Osteocyte (in vitro differentiated cells): ENCODE measurements at regions not wholly inside any gene's neighbourhood (a gene's known extent, or its start where the extent isn't known, plus 50 kb on each side); places are given as distances from the start of the nearest gene placed in this dataset.

ENCODE experiments used
- DNase-seq: peaks from one replicate; pipeline ENCODE4 v3.0.0; 2021; ENCODE audit warnings: mixed read lengths; ENCODE audit not compliant: unreplicated experiment; ENCODE audit errors: extremely low spot score
- H3K27ac Mint-ChIP-seq: one replicate; pipeline ENCODE4 v1.8.0; 2021; ENCODE audit warnings: mild to moderate bottlenecking, mixed read lengths; ENCODE audit not compliant: unreplicated experiment
- H3K27me3 Mint-ChIP-seq: one replicate; pipeline ENCODE4 v1.8.0; 2021; ENCODE audit warnings: mixed read lengths; ENCODE audit not compliant: unreplicated experiment
- H3K36me3 Mint-ChIP-seq: one replicate; pipeline ENCODE4 v1.8.0; 2021; ENCODE audit warnings: mixed read lengths; ENCODE audit not compliant: unreplicated experiment
- H3K4me1 Mint-ChIP-seq: one replicate; pipeline ENCODE4 v1.8.0; 2021; ENCODE audit warnings: mixed read lengths; ENCODE audit not compliant: unreplicated experiment
- H3K4me3 Mint-ChIP-seq: one replicate; pipeline ENCODE4 v1.8.0; 2021; ENCODE audit warnings: mild to moderate bottlenecking, moderate library complexity, mixed read lengths; ENCODE audit not compliant: unreplicated experiment
- H3K9me3 Mint-ChIP-seq: one replicate; pipeline ENCODE4 v1.8.0; 2021; ENCODE audit warnings: mixed read lengths; ENCODE audit not compliant: unreplicated experiment
- CTCF ChIP-seq: fragments of 200-600 bp; sonication (generic); IDR thresholded peaks from 2 replicates; pipeline ENCODE4 v1.5.0; 2021; ENCODE audit warnings: antibody characterized with exemption, mild to moderate bottlenecking, moderate library complexity

- DNase-seq = no peak
- no peaks in the 10 kb centered on the region for H3K4me1 Mint-ChIP-seq
- no peak for TF ChIP-seq CTCF
- H3K9me3 Mint-ChIP-seq = peaks cover 4% of the 10 kb centered on the region
- H3K27me3 Mint-ChIP-seq = peaks cover 3% of the 10 kb centered on the region
- no peak overlapping the region for H3K4me3 Mint-ChIP-seq
- H3K36me3 Mint-ChIP-seq = no peaks in the 10 kb centered on the region
- no peak overlapping the region for H3K27ac Mint-ChIP-seq
These were observed 512.6 kb upstream of the ZFHX3 start for GRCh38 chr16:73560497-73560896.

GRCh38 chr16:73558219-73558618 lies 510.3 kb upstream of the ZFHX3 start:
- Mint-ChIP-seq H3K9me3 (peaks cover 4% of the 10 kb centered on the region), H3K36me3 (no peaks in the 10 kb centered on the region), H3K27me3 (peaks cover 7% of the 10 kb centered on the region), H3K27ac (no peak overlapping the region), H3K4me1 (no peaks in the 10 kb centered on the region), H3K4me3 (no peak overlapping the region)
- no peak for DNase-seq
- no peak for TF ChIP-seq CTCF

- no peak overlapping the region for H3K4me3 Mint-ChIP-seq
- H3K27ac Mint-ChIP-seq = no peak overlapping the region
- H3K27me3 Mint-ChIP-seq = peaks cover 34% of the 10 kb centered on the region
- TF ChIP-seq CTCF = no peak
- peaks cover 3% of the 10 kb centered on the region for H3K36me3 Mint-ChIP-seq
- peaks cover 4% of the 10 kb centered on the region for H3K9me3 Mint-ChIP-seq
- DNase-seq = no peak
- no peaks in the 10 kb centered on the region for H3K4me1 Mint-ChIP-seq
These were observed 506.2 kb upstream of the ZFHX3 start for GRCh38 chr16:73553941-73554660.

GRCh38 chr16:73549984-73550631 lies 502.2 kb upstream of the ZFHX3 start:
- TF ChIP-seq CTCF = no peak
- Mint-ChIP-seq H3K27me3 (peaks cover 61% of the 10 kb centered on the region), H3K36me3 (peaks cover 3% of the 10 kb centered on the region), H3K4me3 (no peak overlapping the region), H3K4me1 (peaks cover 4% of the 10 kb centered on the region), H3K9me3 (no peaks in the 10 kb centered on the region), H3K27ac (no peak overlapping the region)
- no peak for DNase-seq

GRCh38 chr16:73547552-73548403 lies 499.9 kb upstream of the ZFHX3 start:
- H3K4me1 Mint-ChIP-seq = peaks cover 4% of the 10 kb centered on the region
- H3K4me3 Mint-ChIP-seq = no peak overlapping the region
- H3K9me3 Mint-ChIP-seq = no peaks in the 10 kb centered on the region
- no peak for TF ChIP-seq CTCF
- no peak overlapping the region for H3K27ac Mint-ChIP-seq
- peaks cover 70% of the 10 kb centered on the region for H3K27me3 Mint-ChIP-seq
- H3K36me3 Mint-ChIP-seq = peaks cover 3% of the 10 kb centered on the region
- DNase-seq = no peak
